Tibial nerve (tissue), 4 donors: ENCODE measurements at regions not wholly inside any gene's neighbourhood (a gene's known extent, or its start where the extent isn't known, plus 50 kb on each side); places are given as distances from the start of the nearest gene placed in this dataset.

Experiments
- CTCF ChIP-seq, 5 experiments: fragments of 200-600 bp in 3 of 5; fragments of 450-650 bp in 2 of 5; sonication (generic) in 3 of 5; IDR thresholded peaks; one replicate each; pipeline ENCODE4 v1.5.1; 2016 to 2019; ENCODE audit warnings: antibody characterized with exemption in 5 of 5, mild to moderate bottlenecking in 3 of 5, moderate library complexity in 2 of 5
- EP300 ChIP-seq, 2 donors: sonication (generic); formaldehyde crosslinking; IDR thresholded peaks; one replicate each; pipeline ENCODE4 v1.6.1; 2017; ENCODE audit warnings: antibody characterized with exemption in 2 of 2, mild to moderate bottlenecking in 1 of 2

GRCh38 chr5:167894631-167895472 is 396.6 kb upstream of the WWC1 start:
- TF ChIP-seq CTCF (IDR thresholded peaks at IDR 0.05) = no peak
- no peak for TF ChIP-seq EP300 (IDR thresholded peaks at IDR 0.05)
